CD4-positive, alpha-beta T cell treated with Interleukin-15 for 4 hours (primary cell): ENCODE measurements at regions not wholly inside any gene's neighbourhood (a gene's known extent, or its start where the extent isn't known, plus 50 kb on each side); places are given as distances from the start of the nearest gene placed in this dataset.

Experiments
- DNase-seq: peaks from one replicate; pipeline ENCODE4 v3.0.0-alpha.2; 2020; ENCODE audit warnings: low spot score

GRCh38 chr11:97279341-97279740 is 889.5 kb downstream of the JRKL start:
- DNase-seq, result no peak

- DNase-seq, result no peak
Measured at GRCh38 chr11:97280347-97280746, 890.5 kb downstream of the JRKL start.

GRCh38 chr11:97289823-97290222 is 900.0 kb downstream of the JRKL start:
- no peak for DNase-seq

- no peak for DNase-seq
Measured at GRCh38 chr11:97290464-97291041, 900.7 kb downstream of the JRKL start.

GRCh38 chr11:97296301-97296700 is 906.5 kb downstream of the JRKL start:
- no peak for DNase-seq

- no peak for DNase-seq
Measured at GRCh38 chr11:97309291-97309690, 919.5 kb downstream of the JRKL start.

GRCh38 chr11:97325693-97326092 is 935.9 kb downstream of the JRKL start:
- DNase-seq, result no peak

- no peak for DNase-seq
Measured at GRCh38 chr11:97332271-97332670, 942.5 kb downstream of the JRKL start.

- DNase-seq, result no peak
Measured at GRCh38 chr11:97336064-97336463, 946.3 kb downstream of the JRKL start.

GRCh38 chr11:97345032-97345431 is 955.2 kb downstream of the JRKL start:
- no peak for DNase-seq

GRCh38 chr11:97349201-97349600 is 959.4 kb downstream of the JRKL start:
- DNase-seq, result no peak

GRCh38 chr11:97351939-97352338 is 962.1 kb downstream of the JRKL start:
- no peak for DNase-seq

- DNase-seq, result no peak
Measured at GRCh38 chr11:97354026-97354425, 964.2 kb downstream of the JRKL start.

- DNase-seq, result no peak
Measured at GRCh38 chr11:97354576-97354975, 964.8 kb downstream of the JRKL start.

GRCh38 chr11:97355230-97355629 is 965.4 kb downstream of the JRKL start:
- DNase-seq, result no peak

GRCh38 chr11:97356144-97356543 is 966.3 kb downstream of the JRKL start:
- no peak for DNase-seq

- DNase-seq, result no peak
Measured at GRCh38 chr11:97359016-97359415, 969.2 kb downstream of the JRKL start.

- DNase-seq, result no peak
Measured at GRCh38 chr11:97361812-97362378, 972.1 kb downstream of the JRKL start.

- DNase-seq, result no peak
Measured at GRCh38 chr11:97363331-97363730, 973.5 kb downstream of the JRKL start.

- DNase-seq, result no peak
Measured at GRCh38 chr11:97364047-97364446, 974.2 kb downstream of the JRKL start.

- no peak for DNase-seq
Measured at GRCh38 chr11:97367406-97368083, 977.7 kb downstream of the JRKL start.

GRCh38 chr11:97389270-97389669 is 999.5 kb downstream of the JRKL start:
- no peak for DNase-seq

GRCh38 chr11:97398246-97398645 is 1008.4 kb downstream of the JRKL start:
- no peak for DNase-seq

- no peak for DNase-seq
Measured at GRCh38 chr11:97409141-97409540, 1019.3 kb downstream of the JRKL start.
